ENCODE measurements at regions not wholly inside any gene's neighbourhood (a gene's known extent, or its start where the extent isn't known, plus 50 kb on each side); places are given as distances from the start of the nearest gene placed in this dataset.

GRCh38 chr11:29801561-29801960, 215.3 kb downstream of the KCNA4 start:
- H3K36me3 ChIP-seq (ENCODE audit: control insufficient read depth, low read length) = no peaks in the 10 kb centered on the region
- no peak overlapping the region for H3K27ac ChIP-seq (ENCODE audit: low read depth, low read length)
- no peaks in the 10 kb centered on the region for H3K27me3 ChIP-seq (ENCODE audit: control insufficient read depth, low read length)

GRCh38 chr11:29786092-29786491, 230.7 kb downstream of the KCNA4 start:
- Histone ChIP-seq H3K4me3 (ENCODE audit: low read length) (no peak overlapping the region), H3K27ac (ENCODE audit: low read depth, low read length) (no peak overlapping the region), H3F3A (ENCODE audit: control insufficient read depth, insufficient read depth) (no peaks in the 10 kb centered on the region), H3K4me2 (ENCODE audit: low read length) (no peak overlapping the region), H3K27me3 (ENCODE audit: control insufficient read depth, low read length) (no peaks in the 10 kb centered on the region), H3K9me2 (replicated peaks; ENCODE audit: control insufficient read depth, low read length) (no peaks in the 10 kb centered on the region), H3K79me2 (ENCODE audit: control insufficient read depth, low read length) (no peaks in the 10 kb centered on the region), H3K36me3 (ENCODE audit: control insufficient read depth, low read length) (no peaks in the 10 kb centered on the region), H3K4me1 (ENCODE audit: control insufficient read depth, low read length) (no peaks in the 10 kb centered on the region), H3K9me3 (ENCODE audit: control insufficient read depth, insufficient read depth, low read length) (no peaks in the 10 kb centered on the region), H4K20me1 (ENCODE audit: control insufficient read depth, insufficient read depth, low read depth, low read length) (no peaks in the 10 kb centered on the region)
- no peak for TF ChIP-seq CTCF (IDR thresholded peaks at IDR 0.05; ENCODE audit: low read depth, low read length, poor library complexity, severe bottlenecking)
- TF ChIP-seq EZH2phosphoT487 (IDR thresholded peaks at IDR 0.05; ENCODE audit: borderline replicate concordance, low read length) = no peak

More at GRCh38 chr11:29801561-29801960, 215.3 kb downstream of the KCNA4 start:
- Histone ChIP-seq H4K20me1 (ENCODE audit: control insufficient read depth, insufficient read depth, low read depth, low read length) (no peaks in the 10 kb centered on the region), H3K4me2 (ENCODE audit: low read length) (no peak overlapping the region), H3K4me1 (ENCODE audit: control insufficient read depth, low read length) (no peaks in the 10 kb centered on the region), H3K9me3 (ENCODE audit: control insufficient read depth, insufficient read depth, low read length) (no peaks in the 10 kb centered on the region), H3K79me2 (ENCODE audit: control insufficient read depth, low read length) (no peaks in the 10 kb centered on the region), H3K4me3 (ENCODE audit: low read length) (no peak overlapping the region), H3F3A (ENCODE audit: control insufficient read depth, insufficient read depth) (no peaks in the 10 kb centered on the region), H3K9me2 (replicated peaks; ENCODE audit: control insufficient read depth, low read length) (no peaks in the 10 kb centered on the region)
- TF ChIP-seq CTCF (IDR thresholded peaks at IDR 0.05; ENCODE audit: low read depth, low read length, poor library complexity, severe bottlenecking) (no peak), EZH2phosphoT487 (IDR thresholded peaks at IDR 0.05; ENCODE audit: borderline replicate concordance, low read length) (no peak)

GRCh38 chr11:29783506-29783905, 233.3 kb downstream of the KCNA4 start:
- no peak overlapping the region for H3K27ac ChIP-seq (ENCODE audit: low read depth, low read length)
- no peaks in the 10 kb centered on the region for H4K20me1 ChIP-seq (ENCODE audit: control insufficient read depth, insufficient read depth, low read depth, low read length)
- no peaks in the 10 kb centered on the region for H3K36me3 ChIP-seq (ENCODE audit: control insufficient read depth, low read length)
- no peaks in the 10 kb centered on the region for H3K9me3 ChIP-seq (ENCODE audit: control insufficient read depth, insufficient read depth, low read length)
- H3K27me3 ChIP-seq (ENCODE audit: control insufficient read depth, low read length) = no peaks in the 10 kb centered on the region
- no peaks in the 10 kb centered on the region for H3K9me2 ChIP-seq (replicated peaks; ENCODE audit: control insufficient read depth, low read length)
- no peak overlapping the region for H3K4me3 ChIP-seq (ENCODE audit: low read length)
- H3K79me2 ChIP-seq (ENCODE audit: control insufficient read depth, low read length) = no peaks in the 10 kb centered on the region
- TF ChIP-seq CTCF (IDR thresholded peaks at IDR 0.05; ENCODE audit: low read depth, low read length, poor library complexity, severe bottlenecking) = no peak
- no peak for TF ChIP-seq EZH2phosphoT487 (IDR thresholded peaks at IDR 0.05; ENCODE audit: borderline replicate concordance, low read length)
- H3K4me2 ChIP-seq (ENCODE audit: low read length) = no peak overlapping the region
- no peaks in the 10 kb centered on the region for H3K4me1 ChIP-seq (ENCODE audit: control insufficient read depth, low read length)
- H3F3A ChIP-seq (ENCODE audit: control insufficient read depth, insufficient read depth) = no peaks in the 10 kb centered on the region

GRCh38 chr11:29782447-29782846, 234.4 kb downstream of the KCNA4 start:
- Histone ChIP-seq H3K79me2 (ENCODE audit: control insufficient read depth, low read length) (no peaks in the 10 kb centered on the region), H3K36me3 (ENCODE audit: control insufficient read depth, low read length) (no peaks in the 10 kb centered on the region), H3K9me3 (ENCODE audit: control insufficient read depth, insufficient read depth, low read length) (no peaks in the 10 kb centered on the region), H3K27ac (ENCODE audit: low read depth, low read length) (no peak overlapping the region), H3F3A (ENCODE audit: control insufficient read depth, insufficient read depth) (no peaks in the 10 kb centered on the region), H3K4me1 (ENCODE audit: control insufficient read depth, low read length) (no peaks in the 10 kb centered on the region), H3K27me3 (ENCODE audit: control insufficient read depth, low read length) (no peaks in the 10 kb centered on the region), H3K4me2 (ENCODE audit: low read length) (no peak overlapping the region), H4K20me1 (ENCODE audit: control insufficient read depth, insufficient read depth, low read depth, low read length) (no peaks in the 10 kb centered on the region), H3K9me2 (replicated peaks; ENCODE audit: control insufficient read depth, low read length) (no peaks in the 10 kb centered on the region), H3K4me3 (ENCODE audit: low read length) (no peak overlapping the region)
- no peak for TF ChIP-seq CTCF (IDR thresholded peaks at IDR 0.05; ENCODE audit: low read depth, low read length, poor library complexity, severe bottlenecking)
- TF ChIP-seq EZH2phosphoT487 (IDR thresholded peaks at IDR 0.05; ENCODE audit: borderline replicate concordance, low read length) = no peak

Measured in DOHH2 (cell line).